NCI-H446 (cell line): ENCODE measurements at regions not wholly inside any gene's neighbourhood (a gene's known extent, or its start where the extent isn't known, plus 50 kb on each side); places are given as distances from the start of the nearest gene placed in this dataset.
"Not testable (repeated sequence)": the region's sequence is repeated elsewhere in the genome, so short reads cannot be mapped to it uniquely, and the experiment has no call there.

ENCODE experiments used
- DNase-seq, 2 experiments: peaks; one replicate each; lab custom pipeline; 2025; lab: John Stamatoyannopoulos, UW

- DNase-seq, result no peak
Measured at GRCh38 chr13:53101883-53102282, 73.3 kb downstream of the OLFM4 start.

GRCh38 chr13:53104136-53104535, 75.5 kb downstream of the OLFM4 start:
- no peak for DNase-seq

- DNase-seq, result no peak
Measured at GRCh38 chr13:53105477-53105876, 76.9 kb downstream of the OLFM4 start.

DNA sequence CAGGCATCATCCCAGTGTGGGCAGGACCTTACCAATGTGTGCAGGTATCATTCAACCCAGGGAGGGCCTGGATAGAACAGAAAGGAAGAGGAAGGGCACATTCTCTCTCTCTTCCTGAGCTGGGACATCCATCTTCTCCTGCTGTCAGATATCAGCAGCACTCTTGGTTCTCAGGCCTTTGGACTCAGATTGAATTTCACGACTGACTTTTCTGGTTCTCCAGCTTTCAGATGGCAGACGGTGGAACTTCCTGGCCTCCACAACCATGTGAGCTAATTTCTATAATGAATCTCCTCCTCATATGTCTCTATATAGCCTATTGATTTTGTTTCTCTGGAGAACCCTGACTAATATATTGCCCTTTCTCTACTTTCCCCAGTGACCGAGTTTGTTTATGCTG, 77.3 kb downstream of the OLFM4 start:
- no peak for DNase-seq

DNA sequence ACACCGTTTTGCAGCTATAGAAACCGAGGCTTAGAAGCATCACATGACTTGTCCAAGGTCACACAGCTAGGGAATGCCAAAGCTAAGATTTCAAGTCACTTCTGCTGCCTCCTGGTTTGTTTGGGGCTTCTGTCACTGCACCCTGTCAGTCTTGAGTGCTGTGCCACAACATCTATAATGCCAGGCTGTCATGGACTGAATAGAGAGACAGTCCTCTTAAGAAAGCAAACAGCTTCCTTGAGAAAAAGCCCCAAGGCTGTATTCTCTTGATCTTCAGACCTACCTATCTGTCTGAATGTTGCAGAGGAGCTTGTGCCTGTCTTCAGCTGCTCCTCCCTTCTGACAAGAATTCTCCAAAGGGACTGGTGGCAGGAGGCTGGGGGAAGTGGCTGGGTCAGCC, 81.6 kb downstream of the OLFM4 start:
- DNase-seq, result no peak

- no peak for DNase-seq
Measured at GRCh38 chr13:53110614-53111013, 82.0 kb downstream of the OLFM4 start.

DNA sequence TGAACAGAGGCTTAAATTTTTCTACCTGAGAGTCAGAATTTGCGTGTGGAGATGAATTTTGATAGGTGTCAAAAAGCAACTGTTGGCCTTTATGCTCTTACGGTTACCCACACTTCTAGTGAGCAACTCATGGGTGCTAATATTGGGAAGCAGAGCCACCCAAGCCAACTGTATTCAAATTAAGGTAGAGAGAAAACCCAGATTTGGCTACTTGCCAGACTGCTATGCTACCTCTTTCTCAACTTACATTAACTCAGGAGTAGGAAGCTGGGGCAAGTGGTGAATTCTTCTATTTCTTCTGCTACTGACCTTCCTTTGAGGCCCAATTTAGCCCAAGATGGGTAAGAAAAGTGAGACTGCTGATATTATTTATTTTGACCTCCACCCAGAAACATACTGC, 83.9 kb downstream of the OLFM4 start:
- DNase-seq, result no peak

GRCh38 chr13:53117048-53117447, 88.4 kb downstream of the OLFM4 start:
- not testable (repeated sequence) for DNase-seq

DNA sequence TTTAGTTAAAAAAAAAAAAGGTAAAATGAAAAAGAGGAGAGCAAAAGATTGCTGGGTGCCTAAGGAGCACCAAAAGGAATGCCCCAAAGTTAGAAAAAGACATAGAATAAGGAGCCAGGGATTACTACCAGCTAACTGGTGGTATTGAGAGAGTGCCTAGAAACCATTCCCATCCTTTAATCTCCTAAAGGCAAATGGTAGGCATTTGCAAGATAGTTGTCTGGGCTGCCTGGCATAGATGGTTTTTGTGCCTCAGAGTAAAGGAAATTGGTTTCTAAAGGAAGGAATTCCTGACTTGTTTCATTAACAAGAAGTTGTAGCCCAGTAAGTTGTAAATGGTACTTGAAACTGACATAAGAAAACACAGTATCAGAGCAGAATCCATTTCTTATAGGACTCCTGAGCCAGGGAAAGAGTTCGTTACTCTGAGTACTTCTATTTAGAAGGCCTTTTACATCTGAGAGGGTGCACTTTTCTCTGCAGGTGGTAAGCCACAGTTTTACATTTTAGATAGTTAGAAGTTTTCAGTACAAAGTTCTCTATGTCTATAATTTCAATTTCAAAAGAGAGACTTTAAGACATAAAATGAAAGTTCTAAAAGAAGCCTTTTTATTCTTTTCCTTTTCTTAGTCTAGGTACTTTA, 92.6 kb downstream of the OLFM4 start:
- no peak for DNase-seq

DNA sequence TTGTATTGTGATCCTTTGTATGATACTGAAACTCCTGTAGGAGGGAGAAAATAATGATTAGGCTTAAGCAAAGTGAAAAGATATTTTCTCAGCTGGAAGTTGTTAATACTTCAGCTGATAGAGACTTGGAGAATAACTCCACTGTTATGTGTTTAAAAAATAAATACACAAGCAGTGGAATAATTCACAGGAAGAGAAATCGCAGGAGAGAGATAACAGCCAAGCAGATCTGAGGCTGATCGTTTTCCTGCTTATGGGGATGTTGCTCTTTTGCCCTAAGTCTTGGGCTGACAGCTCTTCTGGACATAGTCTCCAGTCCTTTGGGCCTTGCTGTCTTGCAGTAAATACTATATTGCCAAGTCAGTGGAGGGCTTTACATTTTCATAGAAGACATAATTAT, 93.3 kb downstream of the OLFM4 start:
- DNase-seq, result no peak

GRCh38 chr13:53123536-53123935, 94.9 kb downstream of the OLFM4 start:
- no peak for DNase-seq

DNA sequence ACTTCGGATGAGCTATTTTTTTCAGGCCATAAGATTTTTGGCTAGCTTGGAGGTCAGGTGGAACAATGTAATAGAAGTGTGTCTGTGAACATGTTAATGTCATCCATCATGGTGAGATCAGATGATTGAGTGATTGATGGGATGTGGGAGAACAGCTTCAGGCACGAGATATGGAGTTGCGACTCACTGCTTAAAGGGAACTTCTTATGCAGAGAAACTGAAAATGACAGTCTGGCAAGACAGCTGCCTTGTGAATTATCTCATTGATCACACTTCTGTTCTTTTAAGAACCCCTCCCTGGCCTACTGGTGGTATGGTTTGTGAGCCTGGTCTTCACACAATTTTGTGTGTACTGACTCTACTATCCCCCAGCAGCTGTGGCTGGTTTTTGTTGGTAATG, 96.0 kb downstream of the OLFM4 start:
- no peak for DNase-seq

GRCh38 chr13:53126841-53127245, 98.2 kb downstream of the OLFM4 start:
- DNase-seq, result peak in 1 of 2 experiments; percentile 20

GRCh38 chr13:53127373-53127772, 98.8 kb downstream of the OLFM4 start:
- no peak for DNase-seq

GRCh38 chr13:53129864-53130393, 101.3 kb downstream of the OLFM4 start:
- DNase-seq, result no peak

DNA sequence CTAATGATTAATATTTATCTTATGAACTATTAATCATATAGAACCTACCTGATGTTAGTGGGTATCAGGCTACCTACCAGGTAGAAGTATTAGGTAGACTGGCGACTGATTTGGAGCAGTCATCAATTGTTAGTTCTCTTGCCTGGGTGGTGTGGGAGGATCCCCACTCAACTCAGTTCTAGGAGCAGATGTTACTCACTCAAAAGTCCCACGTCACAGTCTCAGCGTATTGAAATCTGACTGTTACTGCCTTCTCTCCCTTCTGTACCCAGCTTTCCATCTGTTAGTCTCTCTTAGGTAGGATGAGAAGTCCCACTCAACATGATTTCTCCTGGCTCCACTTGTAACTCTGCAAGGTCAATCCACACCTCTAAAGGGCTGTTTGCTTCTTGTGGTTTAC, 102.7 kb downstream of the OLFM4 start:
- no peak for DNase-seq

- no peak for DNase-seq
Measured at GRCh38 chr13:53135301-53135700, 106.7 kb downstream of the OLFM4 start.

DNA sequence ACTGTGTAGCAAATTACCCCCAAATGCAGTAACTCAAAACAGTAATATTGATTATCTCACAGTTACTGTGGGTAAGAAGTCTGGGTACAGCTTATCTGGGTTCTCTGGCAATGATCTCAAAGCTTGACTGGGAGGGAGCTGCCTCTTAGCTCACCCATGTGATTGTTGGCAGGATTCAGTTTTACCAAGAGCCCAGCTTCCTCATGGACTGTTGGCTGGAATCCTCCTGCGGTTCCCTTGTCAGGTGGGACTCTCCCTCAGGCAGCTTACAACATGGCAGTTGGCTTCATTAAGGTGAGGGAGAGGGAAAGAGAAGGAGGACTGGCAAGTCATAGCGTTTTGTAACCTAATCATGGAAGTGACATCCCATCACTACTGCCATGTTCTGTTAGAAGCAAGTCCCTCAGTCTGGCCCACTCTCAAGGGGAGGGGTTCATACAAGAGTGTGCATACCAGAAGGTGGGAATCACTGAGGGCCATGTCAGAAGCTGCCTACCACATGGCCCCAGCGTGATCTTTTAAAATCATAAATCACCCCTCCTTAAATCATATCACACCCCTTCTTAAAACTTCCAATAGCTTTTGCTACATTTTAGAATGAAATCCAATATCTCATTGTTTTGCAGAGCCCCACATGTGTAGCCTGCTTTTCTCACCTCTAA, 108.1 kb downstream of the OLFM4 start:
- no peak for DNase-seq

- peak in 1 of 2 experiments; percentile 6 for DNase-seq
Measured at GRCh38 chr13:53137779-53138178, 109.2 kb downstream of the OLFM4 start.

GRCh38 chr13:53138376-53139036, 109.9 kb downstream of the OLFM4 start:
- peak in 1 of 2 experiments; percentile 13 for DNase-seq

DNA sequence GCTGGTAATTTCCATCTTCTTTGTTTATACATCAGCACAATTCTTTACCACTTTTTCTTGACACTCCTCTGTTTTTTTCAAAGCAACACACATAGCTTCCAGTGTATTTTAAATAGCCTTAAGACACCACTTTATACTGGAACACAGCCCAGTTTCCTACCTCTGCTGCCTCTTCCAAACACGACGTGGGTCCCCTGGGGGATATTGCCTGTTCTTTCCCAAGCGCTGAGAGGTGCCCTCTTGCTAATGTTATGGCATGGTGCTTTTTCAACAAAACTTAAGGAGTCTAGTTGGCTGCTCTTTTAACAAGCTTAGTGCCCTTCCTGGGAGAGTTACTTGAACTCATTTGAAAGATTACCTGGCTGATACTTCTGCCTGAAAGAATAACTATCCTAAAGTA, 112.7 kb downstream of the OLFM4 start:
- DNase-seq, result no peak

- DNase-seq, result no peak
Measured at GRCh38 chr13:53142306-53142705, 113.7 kb downstream of the OLFM4 start.

GRCh38 chr13:53143757-53144339, 115.2 kb downstream of the OLFM4 start:
- DNase-seq, result no peak
